ENCODE measurements at regions not wholly inside any gene's neighbourhood (a gene's known extent, or its start where the extent isn't known, plus 50 kb on each side); places are given as distances from the start of the nearest gene placed in this dataset.

DNA sequence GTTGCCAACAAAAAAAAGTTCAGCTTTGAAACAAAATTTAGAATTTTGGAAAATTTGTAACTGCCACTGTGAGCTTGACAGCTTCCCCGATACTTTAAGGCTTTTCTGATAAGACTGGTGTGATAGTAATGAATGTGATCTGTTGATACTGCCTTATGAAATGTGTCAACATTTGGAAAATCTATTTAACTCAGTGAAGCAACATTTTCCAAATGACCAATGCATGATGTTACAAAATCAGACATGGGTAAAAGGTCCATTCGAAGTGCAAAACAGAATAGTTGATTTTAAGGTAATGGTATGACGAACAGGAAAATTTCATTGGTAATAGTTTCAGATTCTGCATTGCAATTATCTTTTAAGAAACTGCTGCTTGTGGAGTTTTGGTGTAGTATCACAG is 175.4 kb downstream of the SEM1 start:
- H3K9ac ChIP-seq (ENCODE audit: low read length): no peak overlapping the region
- no peaks in the 10 kb centered on the region for H3K36me3 ChIP-seq (ENCODE audit: insufficient read depth, low read length)
- H3K4me1 ChIP-seq (ENCODE audit: insufficient read depth, low read length, severe bottlenecking): no peaks in the 10 kb centered on the region
- no peaks in the 10 kb centered on the region for H3K9me2 ChIP-seq (ENCODE audit: low read depth, low read length)
- no peak overlapping the region for H3K27ac ChIP-seq (ENCODE audit: low read depth, low read length, poor library complexity, severe bottlenecking)
- no peaks in the 10 kb centered on the region for H3K9me3 ChIP-seq (ENCODE audit: low read length)
- no peak overlapping the region for H2AFZ ChIP-seq (ENCODE audit: low read length)
- H3K27me3 ChIP-seq (ENCODE audit: insufficient read depth, low read length): no peaks in the 10 kb centered on the region
- H3F3A ChIP-seq (ENCODE audit: insufficient read depth, low read length): no peaks in the 10 kb centered on the region
- H3K4me3 ChIP-seq (ENCODE audit: low read depth, low read length, poor library complexity, severe bottlenecking): no peak overlapping the region
- no peaks in the 10 kb centered on the region for H4K20me1 ChIP-seq (ENCODE audit: insufficient read depth, low read length)
- no peak overlapping the region for H3K4me2 ChIP-seq (ENCODE audit: low read length)
- no peaks in the 10 kb centered on the region for H3K79me2 ChIP-seq (ENCODE audit: insufficient read depth, low read length)
- TF ChIP-seq, protein P1, sequence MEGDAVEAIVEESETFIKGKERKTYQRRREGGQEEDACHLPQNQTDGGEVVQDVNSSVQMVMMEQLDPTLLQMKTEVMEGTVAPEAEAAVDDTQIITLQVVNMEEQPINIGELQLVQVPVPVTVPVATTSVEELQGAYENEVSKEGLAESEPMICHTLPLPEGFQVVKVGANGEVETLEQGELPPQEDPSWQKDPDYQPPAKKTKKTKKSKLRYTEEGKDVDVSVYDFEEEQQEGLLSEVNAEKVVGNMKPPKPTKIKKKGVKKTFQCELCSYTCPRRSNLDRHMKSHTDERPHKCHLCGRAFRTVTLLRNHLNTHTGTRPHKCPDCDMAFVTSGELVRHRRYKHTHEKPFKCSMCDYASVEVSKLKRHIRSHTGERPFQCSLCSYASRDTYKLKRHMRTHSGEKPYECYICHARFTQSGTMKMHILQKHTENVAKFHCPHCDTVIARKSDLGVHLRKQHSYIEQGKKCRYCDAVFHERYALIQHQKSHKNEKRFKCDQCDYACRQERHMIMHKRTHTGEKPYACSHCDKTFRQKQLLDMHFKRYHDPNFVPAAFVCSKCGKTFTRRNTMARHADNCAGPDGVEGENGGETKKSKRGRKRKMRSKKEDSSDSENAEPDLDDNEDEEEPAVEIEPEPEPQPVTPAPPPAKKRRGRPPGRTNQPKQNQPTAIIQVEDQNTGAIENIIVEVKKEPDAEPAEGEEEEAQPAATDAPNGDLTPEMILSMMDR (IDR thresholded peaks at IDR 0.05; ENCODE audit: low read length): no peak
- no peak for TF ChIP-seq EZH2 (IDR thresholded peaks at IDR 0.05; ENCODE audit: borderline replicate concordance, low read length)

DNA sequence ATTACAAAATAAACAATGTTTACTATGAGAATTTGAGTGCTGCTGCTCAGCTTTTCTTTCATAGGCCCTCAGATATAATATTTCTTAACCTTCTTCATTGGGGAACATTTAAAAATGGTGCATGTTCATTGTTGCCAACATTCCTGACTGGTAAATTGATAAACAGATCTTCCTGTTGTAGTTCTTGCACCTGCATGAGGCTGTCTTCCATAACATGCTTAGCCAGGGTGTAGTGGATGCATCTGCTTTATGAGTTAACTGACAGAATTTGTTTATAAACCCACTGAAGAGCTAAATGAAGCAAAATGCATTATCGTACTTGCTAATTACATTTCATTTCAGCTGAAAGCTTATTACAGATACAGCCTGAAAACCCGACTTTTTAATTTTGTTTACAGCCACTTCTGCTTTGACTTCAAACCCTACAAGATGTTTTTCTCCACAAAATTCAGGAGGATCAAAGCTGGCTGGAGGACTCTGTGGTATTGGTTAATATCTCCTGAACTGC is 177.2 kb downstream of the SEM1 start:
- H3K27ac ChIP-seq (ENCODE audit: low read depth, low read length, poor library complexity, severe bottlenecking): no peak overlapping the region
- H3K9ac ChIP-seq (ENCODE audit: low read length): no peak overlapping the region
- H3K9me2 ChIP-seq (ENCODE audit: low read depth, low read length): no peaks in the 10 kb centered on the region
- no peak overlapping the region for H3K4me3 ChIP-seq (ENCODE audit: low read depth, low read length, poor library complexity, severe bottlenecking)
- TF ChIP-seq, protein P1 (IDR thresholded peaks at IDR 0.05; ENCODE audit: low read length): no peak
- no peak for TF ChIP-seq EZH2 (IDR thresholded peaks at IDR 0.05; ENCODE audit: borderline replicate concordance, low read length)
- H3F3A ChIP-seq (ENCODE audit: insufficient read depth, low read length): no peaks in the 10 kb centered on the region
- no peaks in the 10 kb centered on the region for H3K4me1 ChIP-seq (ENCODE audit: insufficient read depth, low read length, severe bottlenecking)
- no peaks in the 10 kb centered on the region for H3K27me3 ChIP-seq (ENCODE audit: insufficient read depth, low read length)
- no peaks in the 10 kb centered on the region for H3K9me3 ChIP-seq (ENCODE audit: low read length)
- no peaks in the 10 kb centered on the region for H4K20me1 ChIP-seq (ENCODE audit: insufficient read depth, low read length)
- no peak overlapping the region for H3K4me2 ChIP-seq (ENCODE audit: low read length)
- H3K36me3 ChIP-seq (ENCODE audit: insufficient read depth, low read length): no peaks in the 10 kb centered on the region
- H2AFZ ChIP-seq (ENCODE audit: low read length): no peak overlapping the region
- no peaks in the 10 kb centered on the region for H3K79me2 ChIP-seq (ENCODE audit: insufficient read depth, low read length)

DNA sequence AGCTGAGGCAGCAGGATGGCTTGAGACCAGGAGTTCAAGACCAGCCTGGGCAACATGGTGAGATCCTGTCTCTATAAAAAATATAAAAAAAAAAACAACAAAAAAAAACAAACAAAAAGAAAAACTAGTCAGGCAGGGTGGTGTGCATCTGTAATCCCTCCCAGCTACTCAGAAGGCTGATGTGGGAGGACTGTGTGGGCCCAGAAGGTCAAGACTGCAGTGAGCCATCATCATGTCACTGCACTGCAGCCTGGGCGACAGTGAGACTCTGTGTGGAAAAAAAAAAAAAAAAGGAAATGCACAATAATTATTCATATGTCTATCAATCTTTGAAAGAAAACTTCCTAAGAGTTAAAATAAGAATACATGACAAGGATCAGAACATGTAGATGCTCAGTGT is 178.3 kb downstream of the SEM1 start:
- H3K9me3 ChIP-seq (ENCODE audit: low read length): no peaks in the 10 kb centered on the region
- H3K79me2 ChIP-seq (ENCODE audit: insufficient read depth, low read length): no peaks in the 10 kb centered on the region
- no peak overlapping the region for H2AFZ ChIP-seq (ENCODE audit: low read length)
- no peaks in the 10 kb centered on the region for H3K4me1 ChIP-seq (ENCODE audit: insufficient read depth, low read length, severe bottlenecking)
- no peak overlapping the region for H3K4me3 ChIP-seq (ENCODE audit: low read depth, low read length, poor library complexity, severe bottlenecking)
- no peak for TF ChIP-seq EZH2 (IDR thresholded peaks at IDR 0.05; ENCODE audit: borderline replicate concordance, low read length)
- TF ChIP-seq, protein P1 (IDR thresholded peaks at IDR 0.05; ENCODE audit: low read length): no peak
- no peak overlapping the region for H3K4me2 ChIP-seq (ENCODE audit: low read length)
- H3K36me3 ChIP-seq (ENCODE audit: insufficient read depth, low read length): no peaks in the 10 kb centered on the region
- H3K27ac ChIP-seq (ENCODE audit: low read depth, low read length, poor library complexity, severe bottlenecking): no peak overlapping the region
- no peaks in the 10 kb centered on the region for H3K9me2 ChIP-seq (ENCODE audit: low read depth, low read length)
- H3K27me3 ChIP-seq (ENCODE audit: insufficient read depth, low read length): no peaks in the 10 kb centered on the region
- H3F3A ChIP-seq (ENCODE audit: insufficient read depth, low read length): no peaks in the 10 kb centered on the region
- H4K20me1 ChIP-seq (ENCODE audit: insufficient read depth, low read length): no peaks in the 10 kb centered on the region
- no peak overlapping the region for H3K9ac ChIP-seq (ENCODE audit: low read length)

Measured in OCI-LY1 (cell line).